GM21423 (cell line): ENCODE measurements at regions not wholly inside any gene's neighbourhood (a gene's known extent, or its start where the extent isn't known, plus 50 kb on each side); places are given as distances from the start of the nearest gene placed in this dataset.
"Not testable (repeated sequence)": the region's sequence is repeated elsewhere in the genome, so short reads cannot be mapped to it uniquely, and the experiment has no call there.

ENCODE experiments used
- ATAC-seq: cut with Tn5 transposase; IDR thresholded peaks from one replicate; pipeline ENCODE4 v1.9.1; 2021; ENCODE audit warnings: mild to moderate bottlenecking, moderate library complexity; ENCODE audit not compliant: unreplicated experiment

DNA sequence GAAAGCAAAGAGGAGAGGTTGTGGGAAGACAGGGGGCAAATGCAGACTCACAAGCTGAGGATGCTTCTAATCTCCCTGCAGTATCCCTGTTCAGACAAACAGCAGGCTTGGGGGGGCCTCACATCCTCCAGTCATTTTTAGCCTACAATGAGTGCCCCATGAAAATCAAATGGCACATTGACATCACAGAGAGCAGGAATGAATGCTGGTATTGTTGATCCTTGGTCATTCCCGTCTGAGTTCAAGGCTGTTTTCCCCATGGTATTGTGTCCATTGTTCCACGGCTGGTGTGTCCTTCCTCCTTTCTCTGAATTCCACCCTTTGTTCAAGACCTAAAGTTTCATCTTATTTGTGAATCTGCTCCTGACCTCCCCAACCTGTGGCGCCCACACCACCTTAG is 545.6 kb downstream of the AJAP1 start:
- no peak for ATAC-seq

DNA sequence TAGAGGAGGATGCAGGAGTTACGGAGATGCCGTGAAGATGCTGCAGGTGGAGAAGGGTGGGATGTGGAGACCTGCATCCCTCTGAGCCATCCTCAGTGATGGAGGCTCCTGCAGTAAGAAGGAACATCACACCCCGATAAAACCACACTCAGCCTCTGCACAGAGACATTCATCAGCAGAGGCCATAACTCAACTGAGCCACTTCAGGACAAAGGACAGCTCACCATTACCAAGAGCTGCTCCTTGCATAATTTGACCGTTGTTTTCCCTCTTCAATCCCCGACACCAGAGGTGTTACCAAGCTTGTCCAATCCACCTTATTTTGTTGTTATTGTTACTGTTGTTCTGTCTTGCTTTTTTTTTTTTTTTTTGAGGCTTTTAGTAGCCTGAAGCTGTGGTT is 543.9 kb downstream of the AJAP1 start:
- ATAC-seq, result no peak

DNA sequence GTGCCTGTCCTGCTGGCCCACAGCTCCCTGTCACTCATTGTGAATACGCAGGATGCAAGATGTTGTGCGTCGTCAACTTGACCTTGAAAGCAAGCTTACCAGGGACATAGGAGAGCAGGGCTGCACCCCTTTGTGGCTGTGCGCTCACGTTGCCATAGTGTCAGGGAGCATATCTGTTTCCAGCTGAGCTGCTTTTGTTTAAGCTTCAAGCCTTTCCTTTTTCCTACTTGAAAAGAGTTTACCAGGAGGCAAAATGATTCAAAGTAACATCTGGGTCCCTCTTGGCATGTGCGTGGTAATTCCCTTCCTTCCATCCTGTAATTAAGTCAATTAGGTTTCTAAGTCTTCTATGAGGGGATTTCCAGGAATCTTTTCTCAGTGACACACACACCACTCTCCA is 537.1 kb downstream of the AJAP1 start:
- ATAC-seq, result no peak

DNA sequence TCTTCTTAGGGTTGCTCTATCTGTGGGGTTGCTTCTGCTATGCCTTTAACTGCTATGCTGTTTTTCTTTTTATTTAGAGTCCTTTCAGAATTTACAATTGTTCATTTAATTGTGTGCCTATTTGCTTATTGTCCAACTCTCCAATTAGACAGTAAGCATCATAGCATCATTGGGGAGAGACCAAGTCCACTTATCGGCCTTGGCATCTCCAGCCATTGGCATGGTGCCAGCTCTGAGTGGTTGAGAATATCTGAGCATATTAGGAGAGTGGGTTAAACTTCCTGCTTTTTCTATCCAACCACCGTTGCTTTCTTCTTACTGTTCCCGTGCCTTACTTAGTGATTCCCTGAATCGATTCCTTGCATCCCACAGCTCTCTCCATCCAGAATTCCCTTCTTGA is 535.0 kb downstream of the AJAP1 start:
- ATAC-seq, result no peak

DNA sequence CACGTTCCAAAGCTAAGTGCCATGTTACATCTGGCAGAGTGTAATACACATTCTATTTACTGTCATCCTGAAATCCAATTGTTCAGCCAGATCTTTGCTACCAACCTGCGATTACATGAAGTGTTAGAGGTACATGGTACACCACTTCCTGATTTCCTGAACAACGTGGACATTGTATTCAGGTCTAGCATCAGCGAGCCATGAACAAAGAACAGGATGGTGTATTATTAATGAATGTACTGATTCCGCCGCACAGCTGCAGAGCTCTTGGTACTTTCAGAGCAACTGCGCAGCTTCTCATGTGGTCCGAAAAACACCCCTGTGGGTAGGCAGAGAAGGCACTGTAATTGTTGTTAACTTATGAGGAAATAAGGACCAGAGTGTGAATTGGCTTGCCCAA is 511.4 kb downstream of the AJAP1 start:
- ATAC-seq, result no peak

DNA sequence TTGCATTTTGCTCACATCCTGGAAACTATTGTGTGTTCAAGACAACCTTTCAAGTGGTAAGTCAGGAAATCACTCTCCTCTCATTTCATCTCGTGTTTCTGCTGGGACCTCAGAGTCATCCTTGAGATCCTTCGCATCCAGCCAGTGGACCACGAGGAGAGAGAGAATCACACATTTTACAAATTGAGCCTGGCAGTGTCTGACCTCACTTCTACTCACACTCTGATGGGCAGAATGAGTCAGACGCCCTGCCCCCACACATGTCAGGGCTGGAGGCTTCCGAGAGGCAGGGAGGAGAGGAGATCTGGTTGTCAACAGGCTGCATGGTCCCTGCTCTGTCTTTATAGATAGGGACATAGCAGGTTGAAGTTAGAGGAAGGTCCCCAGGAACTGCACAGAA is 509.7 kb downstream of the AJAP1 start:
- no peak for ATAC-seq

DNA sequence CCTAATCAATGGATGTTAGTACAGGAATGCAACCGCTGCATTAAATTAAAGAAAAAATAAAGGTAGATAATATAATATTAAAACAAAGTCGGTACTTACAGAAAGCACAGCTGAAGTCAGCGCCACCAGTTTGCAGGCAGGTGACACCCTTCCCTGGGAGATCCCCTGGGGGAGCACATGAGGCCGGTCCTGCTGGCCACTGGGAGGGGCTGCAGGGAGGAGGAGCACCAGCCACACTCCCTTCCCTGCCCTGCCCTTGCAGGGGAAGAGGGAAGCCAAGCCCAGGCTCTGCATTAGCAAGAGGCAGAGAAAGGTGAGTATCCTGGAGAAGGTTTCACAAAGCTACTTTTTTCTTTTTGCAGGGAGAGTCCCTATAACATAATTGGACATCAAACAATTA is 507.0 kb downstream of the AJAP1 start:
- no peak for ATAC-seq

DNA sequence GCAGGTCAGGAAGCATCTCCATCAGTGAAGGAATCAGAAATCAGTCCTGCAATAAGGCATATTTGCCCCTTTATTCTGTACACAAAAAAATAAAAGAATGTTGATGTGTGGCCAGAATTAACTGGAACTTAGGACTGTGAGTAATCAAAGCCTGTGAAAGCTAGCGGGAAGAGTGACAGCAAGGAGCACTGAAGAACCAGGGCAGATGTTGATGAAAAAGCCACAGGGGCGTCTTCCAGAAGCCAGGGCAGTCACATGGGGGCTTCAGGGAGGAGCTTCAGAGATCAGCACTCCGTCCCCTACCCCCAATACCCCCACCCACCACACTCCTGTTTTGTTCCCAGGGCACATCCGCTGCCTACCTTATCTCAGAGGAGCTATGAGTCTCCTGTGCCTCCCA is 502.8 kb downstream of the AJAP1 start:
- ATAC-seq, result no peak

DNA sequence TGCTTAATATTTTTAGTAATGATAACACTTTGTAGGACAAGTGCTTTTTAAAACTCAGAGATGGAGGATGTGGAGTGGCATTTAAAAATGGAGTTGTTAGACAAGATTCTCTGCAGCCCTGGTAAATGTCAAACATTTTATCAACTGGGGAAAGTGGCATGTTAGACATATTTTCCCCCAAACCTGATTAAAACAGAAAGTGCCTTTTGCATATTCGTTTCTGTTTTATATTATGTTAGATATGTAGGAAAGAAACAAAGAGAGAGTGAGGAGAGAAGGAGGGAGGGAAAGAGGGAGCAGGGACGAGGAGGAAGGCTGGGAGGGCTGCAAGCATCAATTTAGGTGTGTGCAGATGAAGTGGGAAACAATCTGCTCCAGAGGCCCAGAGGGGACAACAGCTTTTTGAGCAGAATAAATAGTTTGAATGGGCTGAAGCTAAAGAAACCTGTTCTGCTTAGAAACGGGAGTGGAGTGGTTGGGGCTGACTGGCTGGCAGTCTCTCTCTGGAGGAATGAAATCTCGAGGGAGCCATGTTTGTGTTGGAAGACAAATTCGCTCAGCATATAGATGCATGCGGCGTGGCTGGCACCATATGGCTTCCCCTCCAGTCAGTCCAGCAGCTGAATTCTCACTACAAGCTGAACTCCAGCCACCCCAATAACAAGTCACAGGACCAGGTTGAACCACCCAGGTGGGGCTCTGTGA is 502.2 kb downstream of the AJAP1 start:
- ATAC-seq, result no peak

DNA sequence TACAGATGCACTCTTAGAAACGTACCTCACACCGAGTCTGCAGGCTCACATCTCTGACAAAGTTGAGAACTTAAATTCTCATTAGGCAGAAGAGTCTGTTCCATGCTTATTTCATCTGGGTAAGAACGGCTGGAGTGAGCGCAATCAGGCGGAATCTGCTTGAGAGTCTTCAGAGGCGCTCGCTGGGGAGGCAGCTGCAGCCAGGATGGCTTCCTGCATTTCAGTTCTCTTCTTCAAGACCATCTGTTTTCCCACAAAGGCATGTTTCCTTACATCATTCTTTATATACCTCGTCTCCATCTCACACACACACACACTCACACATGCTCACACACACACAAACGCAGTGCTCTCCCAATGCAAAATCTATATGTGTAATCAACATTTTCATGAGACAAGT is 497.1 kb downstream of the AJAP1 start:
- no peak for ATAC-seq

DNA sequence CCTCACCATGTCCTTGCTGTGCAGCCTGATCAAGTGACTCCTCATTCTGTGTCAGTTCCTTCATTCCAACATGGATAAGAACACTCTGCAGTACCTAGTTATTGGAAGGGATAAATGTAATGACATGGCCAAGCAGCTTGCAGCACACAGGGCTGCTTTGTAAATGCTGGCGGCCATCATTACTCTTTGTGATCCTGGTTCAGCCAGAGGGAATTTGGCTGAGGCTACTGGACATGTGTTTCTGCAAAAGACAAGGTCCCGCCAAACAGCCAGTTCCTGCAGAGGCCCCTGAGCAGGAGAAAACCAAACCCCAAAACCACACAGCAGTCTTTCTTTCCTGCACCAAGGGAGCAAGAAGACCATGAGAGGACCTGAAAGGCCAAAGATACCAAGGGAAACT is 495.8 kb downstream of the AJAP1 start:
- no peak for ATAC-seq

DNA sequence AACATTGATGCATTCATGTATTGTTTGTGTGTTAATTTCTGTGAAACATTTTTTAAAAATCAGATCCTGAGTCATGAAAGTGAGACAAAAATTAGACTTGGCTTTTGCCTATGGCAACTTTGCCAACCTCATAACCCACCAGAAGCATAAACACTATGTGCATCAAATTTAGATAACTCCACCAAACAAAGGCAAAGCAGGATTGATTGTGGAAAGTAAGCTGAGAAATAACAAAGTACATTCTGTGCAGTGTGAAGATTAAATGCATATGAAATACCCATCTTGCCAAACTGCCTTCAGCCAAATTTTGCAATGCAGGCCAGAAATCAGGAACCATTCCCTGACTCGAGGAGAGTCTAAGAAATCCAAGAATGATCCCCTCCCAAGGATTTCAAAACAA is 493.4 kb downstream of the AJAP1 start:
- no peak for ATAC-seq

DNA sequence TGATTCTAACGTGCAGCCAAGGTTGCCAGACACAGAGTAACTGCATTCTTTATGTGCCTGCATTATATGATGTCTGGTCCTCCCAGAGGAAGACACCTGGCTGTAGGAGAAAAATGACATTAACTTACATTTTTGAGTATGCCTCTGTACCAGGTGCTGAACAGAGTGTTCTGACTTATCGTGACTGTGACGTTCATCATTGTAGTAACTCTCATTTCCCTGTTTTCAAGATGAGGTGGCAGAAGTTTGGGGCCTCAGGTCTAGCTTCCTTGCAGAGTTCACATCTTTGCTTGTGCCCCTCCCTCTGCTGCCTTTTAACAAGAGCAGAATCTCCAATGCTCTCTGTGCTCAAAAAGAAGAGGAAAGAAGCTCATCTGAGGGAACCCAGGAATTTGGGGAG is 488.0 kb downstream of the AJAP1 start:
- no peak for ATAC-seq

DNA sequence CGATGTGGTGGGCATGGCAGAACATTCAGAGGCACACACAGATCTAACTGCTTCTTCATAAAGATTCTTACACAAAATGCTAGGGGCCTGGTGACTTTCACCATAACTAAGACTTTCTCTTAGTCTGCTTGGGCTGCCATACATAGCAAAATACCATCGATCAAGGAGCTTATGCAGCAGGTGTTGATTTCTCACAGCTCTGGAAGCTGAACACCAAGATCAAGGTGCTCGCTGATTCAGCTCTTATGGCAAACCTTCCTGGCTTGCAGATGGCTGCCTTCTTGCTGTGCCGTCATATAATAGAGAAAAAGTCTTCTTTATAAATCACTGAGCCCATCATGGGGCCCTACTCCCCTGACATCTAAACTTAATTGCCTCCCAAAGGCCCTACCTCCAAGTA is 487.3 kb downstream of the AJAP1 start:
- no peak for ATAC-seq

DNA sequence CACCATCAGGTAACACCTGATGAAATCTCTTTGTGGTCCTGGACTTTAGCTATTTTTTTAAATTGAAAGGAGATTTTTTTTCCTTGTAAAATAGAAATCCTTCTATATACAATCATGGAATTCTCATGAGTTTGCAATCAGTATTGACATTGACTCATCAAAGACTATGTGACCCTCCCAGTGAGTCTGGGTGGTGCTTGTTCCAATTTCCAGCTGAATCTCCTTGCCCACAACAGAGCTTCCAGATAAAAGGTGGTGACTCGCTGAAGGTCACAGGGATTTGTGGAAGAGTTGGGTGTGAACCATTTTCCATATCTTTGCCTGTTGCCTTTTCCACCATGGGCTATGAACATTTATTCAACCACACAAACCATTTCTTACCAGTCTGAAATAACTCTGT is 486.6 kb downstream of the AJAP1 start:
- no peak for ATAC-seq

DNA sequence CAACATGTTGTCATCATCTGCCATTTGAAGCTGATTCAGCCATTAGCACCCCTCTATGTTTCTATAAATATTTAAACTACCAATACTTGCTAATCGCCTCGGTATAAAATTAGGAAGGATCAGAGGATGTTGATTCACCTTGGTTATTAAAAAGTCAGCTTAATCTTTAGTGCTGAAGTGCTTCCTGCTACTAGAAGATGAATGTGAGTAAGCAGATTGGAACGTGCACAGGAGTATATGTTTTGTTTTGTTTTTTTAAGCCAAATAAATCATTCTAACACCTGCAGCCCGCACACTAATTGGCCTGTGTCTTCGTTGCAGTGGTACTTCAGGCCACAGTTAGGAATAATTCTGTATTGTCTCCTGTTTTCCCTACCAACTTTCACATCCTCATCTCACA is 485.7 kb downstream of the AJAP1 start:
- no peak for ATAC-seq

DNA sequence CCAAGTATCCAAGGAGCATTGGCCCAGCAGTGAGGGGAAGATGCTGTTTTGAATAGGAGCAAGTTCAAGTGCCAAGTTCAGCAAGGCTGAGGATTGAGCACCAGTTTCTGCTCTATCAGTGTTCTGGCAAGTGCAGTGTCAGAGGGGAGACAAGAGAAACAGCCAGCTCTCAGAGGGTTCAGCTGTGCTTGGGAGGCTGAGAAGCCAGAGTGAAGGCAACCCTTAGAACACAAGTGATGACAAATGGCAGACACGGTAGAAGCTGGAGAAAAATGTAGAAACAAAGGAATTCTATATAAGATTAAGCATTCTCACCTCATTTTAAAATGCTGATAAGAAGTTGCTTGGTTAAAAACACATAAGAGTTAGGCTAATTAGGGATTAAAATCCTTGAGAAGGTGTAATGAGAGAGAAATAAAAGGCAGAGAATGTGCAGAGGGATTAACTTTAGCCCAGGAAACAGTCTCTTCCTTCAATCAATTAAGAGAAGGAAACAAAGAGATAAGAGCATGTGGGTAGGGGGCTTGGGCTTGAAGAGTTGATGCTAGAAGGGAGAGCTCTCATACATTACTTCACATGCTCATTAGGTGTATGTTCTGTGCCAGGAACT is 475.4 kb downstream of the AJAP1 start:
- no peak for ATAC-seq

DNA sequence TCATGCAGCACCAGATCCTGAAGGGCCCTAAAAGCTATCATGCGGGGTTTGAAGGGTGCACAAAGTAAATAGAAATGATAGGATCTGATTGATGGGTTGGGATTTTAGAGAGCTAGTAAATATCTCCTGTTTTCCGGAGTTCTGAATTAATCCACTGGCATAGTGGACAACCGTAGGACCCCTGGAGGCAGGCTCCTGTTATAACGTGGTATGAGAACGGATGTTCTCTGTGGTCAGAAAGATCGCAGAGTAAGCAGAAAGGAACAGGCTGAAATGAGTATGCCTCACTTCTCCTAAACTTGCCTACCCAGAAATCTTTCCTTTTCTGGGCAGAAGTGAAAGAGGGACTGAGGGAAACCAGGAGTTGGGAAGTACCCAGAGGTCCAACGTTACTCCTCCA is 470.8 kb downstream of the AJAP1 start:
- no peak for ATAC-seq

DNA sequence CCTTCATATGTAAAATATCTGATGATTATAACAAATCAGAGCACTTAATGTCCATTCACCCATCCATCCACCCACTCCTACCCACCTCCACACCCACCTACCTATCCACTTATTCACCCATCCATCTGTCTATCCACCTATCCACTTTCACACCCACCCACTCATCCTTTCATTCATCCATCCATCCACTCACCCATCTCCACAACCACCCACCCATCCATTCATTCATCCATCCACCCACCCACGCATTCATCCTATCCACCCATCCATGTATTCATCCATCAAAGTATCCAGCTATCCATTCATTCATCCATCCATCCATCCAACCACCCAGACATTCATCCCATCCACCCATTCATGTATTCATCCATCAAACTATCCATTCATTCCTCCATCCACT is 466.1 kb downstream of the AJAP1 start:
- no peak for ATAC-seq

DNA sequence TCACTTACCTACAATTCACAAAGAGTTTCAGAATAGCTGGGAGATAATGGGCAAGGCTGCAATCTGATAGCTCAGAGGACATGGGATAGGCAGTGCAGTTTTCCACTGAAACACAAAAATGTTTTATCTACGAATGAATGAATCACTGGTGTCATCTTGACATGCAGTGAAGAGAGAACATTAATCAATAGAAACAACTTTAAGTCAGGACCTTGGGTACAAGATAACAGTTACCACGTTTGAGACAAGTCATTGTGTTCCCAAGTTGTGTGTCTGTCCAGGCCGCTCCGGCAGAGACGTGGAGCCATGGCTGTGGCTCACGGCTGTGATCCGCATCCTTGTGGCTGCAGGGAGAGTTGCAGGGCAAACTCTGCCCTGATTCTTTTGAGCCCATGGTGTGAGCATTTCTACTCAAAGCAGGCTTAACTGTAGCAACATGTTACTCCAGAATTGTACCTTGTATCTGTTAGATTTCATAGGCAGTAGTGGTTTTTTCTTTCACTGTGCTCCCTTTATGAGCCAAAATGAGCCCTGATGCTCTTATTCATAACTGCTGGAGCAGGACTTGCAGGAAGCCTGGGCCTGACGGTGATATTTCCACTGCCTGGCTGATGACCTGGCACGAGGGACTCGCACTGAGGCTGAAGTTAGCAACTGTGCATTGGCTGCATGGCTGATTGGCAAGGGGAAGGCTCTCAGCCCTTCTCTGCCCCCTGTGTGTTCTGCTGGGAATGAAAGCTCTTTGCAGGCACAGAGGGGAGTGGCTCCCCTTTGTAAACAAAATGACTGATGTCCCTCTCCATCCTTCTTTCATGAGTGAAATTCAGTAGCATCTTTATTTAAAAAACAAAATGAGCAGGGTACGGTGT is 465.2 kb downstream of the AJAP1 start:
- no peak for ATAC-seq

DNA sequence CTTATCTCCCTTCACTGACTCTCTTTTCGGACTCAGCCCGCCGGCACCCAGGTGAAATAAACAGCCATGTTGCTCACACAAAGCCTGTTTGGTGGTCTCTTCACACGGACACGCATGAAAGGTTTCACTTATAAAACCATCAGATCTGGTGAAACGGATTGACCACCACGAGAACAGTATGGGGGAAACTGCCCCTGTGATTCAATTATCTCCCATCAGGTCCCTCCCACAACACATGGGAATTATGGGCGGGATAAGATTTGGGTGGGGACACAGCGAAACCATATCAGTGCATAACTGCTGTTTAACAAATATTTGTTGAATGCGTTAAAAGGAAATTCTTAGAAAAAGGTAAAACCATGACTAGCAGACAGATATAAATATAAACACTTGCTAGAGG is 464.4 kb downstream of the AJAP1 start:
- not testable (repeated sequence) for ATAC-seq

DNA sequence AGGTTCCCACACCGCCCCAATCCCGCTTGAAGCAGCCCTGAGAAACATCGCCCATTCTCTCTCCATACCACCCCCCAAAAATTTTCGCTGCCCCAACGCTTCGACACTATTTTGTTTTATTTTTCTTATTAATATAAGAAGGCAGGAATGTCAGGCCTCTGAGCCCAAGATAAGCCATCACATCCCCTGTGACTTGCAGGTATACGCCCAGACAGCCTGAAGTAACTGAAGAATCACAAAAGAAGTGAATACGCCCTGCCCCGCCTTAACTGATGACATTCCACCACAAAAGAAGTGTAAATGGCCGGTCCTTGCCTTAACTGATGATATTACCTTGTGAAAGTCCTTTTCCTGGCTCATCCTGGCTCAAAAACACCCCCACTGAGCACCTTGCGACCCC is 463.9 kb downstream of the AJAP1 start:
- not testable (repeated sequence) for ATAC-seq
